Prostate gland (tissue), 2 donors: ENCODE measurements at regions not wholly inside any gene's neighbourhood (a gene's known extent, or its start where the extent isn't known, plus 50 kb on each side); places are given as distances from the start of the nearest gene placed in this dataset.

Experiments used
- CTCF ChIP-seq, 4 experiments: fragments of 200-600 bp in 2 of 4; fragments of 450-650 bp in 2 of 4; sonication (generic) in 2 of 4; IDR thresholded peaks; 1 replicate in 3 of 4; 2 replicates in 1 of 4; pipeline ENCODE4 v1.5.1; 2016 to 2019; ENCODE audit warnings: antibody characterized with exemption in 4 of 4, mild to moderate bottlenecking in 2 of 4, moderate library complexity in 2 of 4
- POLR2A ChIP-seq: fragments of 450-650 bp; IDR thresholded peaks from one replicate; pipeline ENCODE4 v1.6.1; 2016; ENCODE audit warnings: antibody characterized with exemption, mild to moderate bottlenecking
- POLR2AphosphoS5 ChIP-seq: sonication (generic); formaldehyde crosslinking; IDR thresholded peaks from one replicate; pipeline ENCODE4 v1.6.1; 2017; ENCODE audit warnings: antibody characterized with exemption

GRCh38 chr2:150125708-150126107, 361.8 kb downstream of the RND3 start:
- TF ChIP-seq CTCF (IDR thresholded peaks at IDR 0.05), result no peak
- TF ChIP-seq POLR2AphosphoS5, result no peak
- TF ChIP-seq POLR2A, result no peak
